B cell (primary cell): ENCODE measurements at regions not wholly inside any gene's neighbourhood (a gene's known extent, or its start where the extent isn't known, plus 50 kb on each side); places are given as distances from the start of the nearest gene placed in this dataset.

ENCODE experiments used
- ATAC-seq: fragments of 200-7000 bp; cut with Tn5 transposase; one replicate; pipeline ENCODE4 v1.10.0; 2021; ENCODE audit warnings: low read depth, mild to moderate bottlenecking, moderate number of reproducible peaks, moderate library complexity
- CTCF ChIA-PET: fragments of 350-600 bp; sonication (Branson Sonifier 250); formaldehyde crosslinking; loops from one replicate; lab custom pipeline; 2021; ENCODE audit warnings: antibody characterized with exemption, inconsistent platforms; lab: Charles Lee
- POLR2A ChIA-PET: fragments of 350-600 bp; sonication (Branson Sonifier 250); formaldehyde crosslinking; loops from one replicate; lab custom pipeline; 2021; ENCODE audit warnings: antibody characterized with exemption; lab: Charles Lee
- DNase-seq: peaks from one replicate; pipeline ENCODE4 v3.0.0; 2013
- H2AFZ ChIP-seq: 2 replicates; pipeline ENCODE4 v1.6.1; 2012; ENCODE audit warnings: mild to moderate bottlenecking, low read depth, low read length; ENCODE audit not compliant: insufficient read depth, poor library complexity, severe bottlenecking
- H3K27ac ChIP-seq, 2 donors: 1 replicate in 1 of 2; 2 replicates in 1 of 2; pipeline ENCODE4 v1.5.1; 2012 to 2013; ENCODE audit warnings: low read length in 2 of 2, mild to moderate bottlenecking in 2 of 2, moderate library complexity in 1 of 2
- H3K27me3 ChIP-seq, 4 experiments: fragments of 200-600 bp in 1 of 4; sonication (generic) in 1 of 4; replicated peaks in 1 of 4; 1 replicate in 2 of 4; 2 replicates in 2 of 4; pipeline versions ENCODE4 v1.6.1 to v1.7.0; 2013 to 2016; ENCODE audit warnings: low read length in 3 of 4, mild to moderate bottlenecking in 2 of 4, mixed read lengths in 1 of 4, moderate library complexity in 1 of 4; ENCODE audit not compliant: insufficient read depth in 4 of 4, control insufficient read depth in 3 of 4; ENCODE audit errors: control extremely low read depth in 1 of 4
- H3K36me3 ChIP-seq, 2 experiments: replicated peaks in 1 of 2; 1 replicate in 1 of 2; 2 replicates in 1 of 2; pipeline versions ENCODE4 v1.6.1 to v1.7.1; 2013; ENCODE audit warnings: low read length in 1 of 2; ENCODE audit not compliant: insufficient read depth in 2 of 2, control insufficient read depth in 1 of 2; ENCODE audit errors: control extremely low read depth in 1 of 2, extremely low read depth in 1 of 2
- H3K4me1 ChIP-seq, 2 donors: fragments of 200-600 bp in 1 of 2; sonication (generic) in 1 of 2; 1 replicate in 1 of 2; 2 replicates in 1 of 2; pipeline versions ENCODE4 v1.5.1 to v1.6.1; 2013 to 2017; ENCODE audit warnings: low read length in 2 of 2; ENCODE audit not compliant: control insufficient read depth in 2 of 2, insufficient read depth in 2 of 2
- H3K4me2 ChIP-seq: replicated peaks from 2 replicates; pipeline ENCODE3; 2012; ENCODE audit warnings: mild to moderate bottlenecking, low read depth, low read length; ENCODE audit not compliant: poor library complexity, severe bottlenecking
- H3K4me3 ChIP-seq, 5 experiments: fragments of 200-600 bp in 1 of 5; sonication (generic) in 1 of 5; 1 replicate in 3 of 5; 2 replicates in 2 of 5; pipeline versions ENCODE4 v1.5.1 to v1.7.0; 2011 to 2016; ENCODE audit warnings: low read length in 4 of 5, mild to moderate bottlenecking in 4 of 5, low read depth in 2 of 5, control low read depth in 1 of 5, moderate library complexity in 1 of 5; ENCODE audit not compliant: insufficient read depth in 1 of 5; ENCODE audit errors: control extremely low read depth in 1 of 5, extremely low read depth in 1 of 5
- H3K79me2 ChIP-seq: fragments of 200-600 bp; sonication (generic); one replicate; pipeline ENCODE4 v1.6.0; 2016; ENCODE audit warnings: low read length; ENCODE audit not compliant: control insufficient read depth, insufficient read depth
- H3K9ac ChIP-seq: fragments of 200-600 bp; sonication (generic); 2 replicates; pipeline ENCODE4 v1.6.1; 2017; ENCODE audit warnings: mild to moderate bottlenecking, low read length, moderate library complexity
- H3K9me3 ChIP-seq, 3 donors: one replicate each; pipeline versions ENCODE4 v1.6.1 to v1.7.1; 2013; ENCODE audit warnings: low read length in 2 of 3; ENCODE audit not compliant: control insufficient read depth in 2 of 3, insufficient read depth in 1 of 3; ENCODE audit errors: control extremely low read depth in 1 of 3
- H4K20me1 ChIP-seq: 2 replicates; pipeline ENCODE4 v1.6.0; 2012; ENCODE audit warnings: mild to moderate bottlenecking, low read length; ENCODE audit not compliant: insufficient read depth, control insufficient read depth, poor library complexity, severe bottlenecking
- H3K27ac Mint-ChIP-seq: one replicate; pipeline ENCODE4 v1.8.0; 2021; ENCODE audit warnings: mixed read lengths
- H3K27me3 Mint-ChIP-seq: one replicate; pipeline ENCODE4 v1.8.0; 2021; ENCODE audit warnings: mixed read lengths
- H3K4me1 Mint-ChIP-seq: one replicate; pipeline ENCODE4 v1.8.0; 2021; ENCODE audit warnings: mixed read lengths
- H3K4me3 Mint-ChIP-seq: one replicate; pipeline ENCODE4 v1.8.0; 2021; ENCODE audit warnings: mixed read lengths
- H3K9me3 Mint-ChIP-seq: one replicate; pipeline ENCODE4 v1.8.0; 2022; ENCODE audit warnings: mixed read lengths; ENCODE audit not compliant: insufficient read depth
- EZH2 ChIP-seq: IDR thresholded peaks from 2 replicates; pipeline ENCODE4 v1.6.1; 2012; ENCODE audit warnings: borderline replicate concordance, low read depth, mild to moderate bottlenecking, moderate library complexity, low read length; ENCODE audit not compliant: insufficient read depth, poor library complexity, severe bottlenecking
- WGBS: methylation state at CpG from one replicate; pipeline ENCODE4 v1.1.5; 2013; ENCODE audit warnings: missing lambda C conversion rate; ENCODE audit not compliant: insufficient coverage; 5-methylcytosine and 5-hydroxymethylcytosine counted together
- intact Hi-C: fragments of 100-400 bp; cut with micrococcal nuclease; formaldehyde crosslinking; loops from one replicate; pipeline ENCODE4 v1.10.0; 2022
- TF ChIP-seq, protein P1 (sequence below): fragments of 200-600 bp; IDR thresholded peaks from one replicate; pipeline ENCODE4 v1.8.0; 2022; ENCODE audit warnings: antibody characterized with exemption, mild to moderate bottlenecking

- H3K4me3 Mint-ChIP-seq, result no peak overlapping the region
- TF ChIP-seq, protein P1, sequence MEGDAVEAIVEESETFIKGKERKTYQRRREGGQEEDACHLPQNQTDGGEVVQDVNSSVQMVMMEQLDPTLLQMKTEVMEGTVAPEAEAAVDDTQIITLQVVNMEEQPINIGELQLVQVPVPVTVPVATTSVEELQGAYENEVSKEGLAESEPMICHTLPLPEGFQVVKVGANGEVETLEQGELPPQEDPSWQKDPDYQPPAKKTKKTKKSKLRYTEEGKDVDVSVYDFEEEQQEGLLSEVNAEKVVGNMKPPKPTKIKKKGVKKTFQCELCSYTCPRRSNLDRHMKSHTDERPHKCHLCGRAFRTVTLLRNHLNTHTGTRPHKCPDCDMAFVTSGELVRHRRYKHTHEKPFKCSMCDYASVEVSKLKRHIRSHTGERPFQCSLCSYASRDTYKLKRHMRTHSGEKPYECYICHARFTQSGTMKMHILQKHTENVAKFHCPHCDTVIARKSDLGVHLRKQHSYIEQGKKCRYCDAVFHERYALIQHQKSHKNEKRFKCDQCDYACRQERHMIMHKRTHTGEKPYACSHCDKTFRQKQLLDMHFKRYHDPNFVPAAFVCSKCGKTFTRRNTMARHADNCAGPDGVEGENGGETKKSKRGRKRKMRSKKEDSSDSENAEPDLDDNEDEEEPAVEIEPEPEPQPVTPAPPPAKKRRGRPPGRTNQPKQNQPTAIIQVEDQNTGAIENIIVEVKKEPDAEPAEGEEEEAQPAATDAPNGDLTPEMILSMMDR, result no peak
- TF ChIP-seq EZH2, result no peak
- H3K27me3 Mint-ChIP-seq, result no peaks in the 10 kb centered on the region
- intact Hi-C loops, result no loop called here
- ChIA-PET POLR2A (no interaction called here), CTCF (no interaction called here)
- Histone ChIP-seq H3K4me1 (no peaks in the 10 kb centered on the region), H3K9me3 (no peaks in the 10 kb centered on the region), H2AFZ (no peak overlapping the region), H3K79me2 (no peaks in the 10 kb centered on the region), H3K27ac (no peak overlapping the region), H4K20me1 (no peaks in the 10 kb centered on the region), H3K4me3 (no peak overlapping the region), H3K27me3 (no peaks in the 10 kb centered on the region), H3K9ac (no peak overlapping the region), H3K4me2 (no peak overlapping the region), H3K36me3 (no peaks in the 10 kb centered on the region)
- no peaks in the 10 kb centered on the region for H3K4me1 Mint-ChIP-seq
- ATAC-seq (no peak), DNase-seq (no peak)
- WGBS, result 100% methylated on average over 1 of the region's 9 CpGs
- H3K9me3 Mint-ChIP-seq, result no peaks in the 10 kb centered on the region
- no peak overlapping the region for H3K27ac Mint-ChIP-seq
These were observed 100.7 kb downstream of the EFNB1 start for GRCh38 chrX:68929332-68930150.

- Mint-ChIP-seq H3K4me1 (no peaks in the 10 kb centered on the region), H3K27ac (no peak overlapping the region), H3K9me3 (no peaks in the 10 kb centered on the region), H3K27me3 (no peaks in the 10 kb centered on the region), H3K4me3 (no peak overlapping the region)
- no peaks in the 10 kb centered on the region for H4K20me1 ChIP-seq
- intact Hi-C loops, result no loop called here
- TF ChIP-seq EZH2, result no peak
- H3K79me2 ChIP-seq, result no peaks in the 10 kb centered on the region
- DNase-seq (no peak), ATAC-seq (no peak)
- H3K4me1 ChIP-seq, result no peaks in the 10 kb centered on the region
- H3K27me3 ChIP-seq, result no peaks in the 10 kb centered on the region
- no peak overlapping the region for H3K4me3 ChIP-seq
- 100% methylated on average over 2 of the region's 7 CpGs for WGBS
- H3K9me3 ChIP-seq, result no peaks in the 10 kb centered on the region
- H3K9ac ChIP-seq, result no peak overlapping the region
- H3K27ac ChIP-seq, result no peak overlapping the region
- ChIA-PET CTCF (no interaction called here), POLR2A (no interaction called here)
- no peak overlapping the region for H3K4me2 ChIP-seq
- H2AFZ ChIP-seq, result no peak overlapping the region
- no peaks in the 10 kb centered on the region for H3K36me3 ChIP-seq
These were observed 99.6 kb downstream of the EFNB1 start for GRCh38 chrX:68928401-68928800.
